ENCODE measurements at regions not wholly inside any gene's neighbourhood (a gene's known extent, or its start where the extent isn't known, plus 50 kb on each side); places are given as distances from the start of the nearest gene placed in this dataset.

DNA sequence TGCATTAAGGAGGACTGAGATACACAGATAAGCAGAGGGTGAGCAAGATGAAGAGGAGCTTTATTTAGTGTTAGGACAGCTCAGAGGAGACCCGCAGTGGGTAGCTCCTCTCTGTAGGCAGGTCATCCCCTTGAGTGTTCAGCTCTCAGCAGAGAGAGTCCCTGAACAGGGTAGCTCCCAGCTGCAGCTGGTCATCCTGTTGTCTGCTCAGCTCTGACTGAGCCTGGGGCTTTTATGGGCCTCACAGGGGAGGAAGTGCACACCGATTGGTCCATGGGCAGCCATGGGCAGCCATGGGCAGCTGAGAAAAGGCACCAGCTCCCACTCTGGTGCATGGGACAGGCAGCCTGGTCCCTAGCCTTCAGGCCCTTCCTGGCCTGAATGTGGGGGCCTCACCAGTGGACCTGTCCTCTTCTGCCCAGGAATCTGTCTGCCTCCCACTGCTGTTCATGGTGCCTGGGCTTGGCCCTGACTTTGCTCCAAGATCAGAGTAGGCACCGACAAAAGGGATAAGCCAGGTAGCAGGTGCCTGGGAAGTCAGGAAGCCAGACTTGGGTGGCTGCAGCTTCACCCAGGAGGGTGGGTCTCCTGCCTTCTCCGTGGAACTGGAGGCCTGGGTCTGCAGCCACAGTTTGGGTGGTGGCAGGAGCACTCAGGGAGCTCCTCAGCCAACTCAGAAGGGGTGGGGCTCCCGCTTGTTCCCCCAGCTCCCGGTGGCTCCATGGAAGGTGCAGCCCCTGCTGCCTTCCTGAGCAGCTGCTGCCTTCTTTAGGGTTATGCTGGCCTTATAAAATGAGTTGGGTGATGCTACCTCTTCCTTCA lies 54.7 kb downstream of the MYEOV start:
- DNase-seq (ENCODE audit: low read depth in 3 of 3): no peak

DNA sequence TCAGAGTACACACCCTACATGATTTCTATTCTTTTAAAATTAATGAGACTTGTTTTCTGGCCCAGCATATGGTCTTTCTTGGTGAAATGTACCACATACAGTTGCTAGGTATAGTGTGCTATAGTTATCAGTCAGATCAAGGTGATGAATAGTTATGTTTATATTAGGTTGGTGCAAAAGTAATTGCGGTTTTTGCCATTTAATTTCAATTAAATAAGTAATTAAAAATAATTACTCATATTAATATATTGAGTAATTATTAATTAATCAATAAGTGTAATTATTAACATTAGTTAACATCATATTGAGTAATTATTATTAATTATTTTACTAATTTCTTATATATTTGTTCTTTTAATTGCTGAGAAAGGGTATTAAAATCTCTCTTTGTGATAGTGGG lies 56.1 kb downstream of the MYEOV start:
- no peak for DNase-seq (ENCODE audit: low read depth in 3 of 3)

GRCh38 chr11:69350596-69350995 lies 56.6 kb downstream of the MYEOV start:
- no peak for DNase-seq (ENCODE audit: low read depth in 3 of 3)

DNA sequence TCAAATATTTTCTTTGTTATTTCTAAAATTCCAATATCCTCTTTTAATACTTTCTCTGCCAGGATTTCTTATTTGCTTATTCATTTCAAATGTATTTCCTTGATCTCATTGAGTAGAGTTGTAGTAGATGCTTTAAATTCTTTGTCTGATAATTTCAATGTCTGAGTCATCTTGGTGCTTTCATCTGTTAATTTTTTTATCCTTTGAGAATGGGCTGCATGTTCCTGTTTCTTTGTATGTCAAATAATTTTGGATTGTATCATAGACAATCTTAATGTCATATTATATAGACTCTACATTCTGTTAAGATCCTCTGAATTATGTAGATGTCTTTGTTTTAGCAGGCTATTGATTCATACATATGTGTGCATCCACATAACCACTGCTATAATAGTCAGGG lies 57.5 kb downstream of the MYEOV start:
- DNase-seq (ENCODE audit: low read depth in 3 of 3): no peak

- DNase-seq (ENCODE audit: low read depth in 3 of 3): no peak
Measured at GRCh38 chr11:69352166-69352565, 58.2 kb downstream of the MYEOV start.

DNA sequence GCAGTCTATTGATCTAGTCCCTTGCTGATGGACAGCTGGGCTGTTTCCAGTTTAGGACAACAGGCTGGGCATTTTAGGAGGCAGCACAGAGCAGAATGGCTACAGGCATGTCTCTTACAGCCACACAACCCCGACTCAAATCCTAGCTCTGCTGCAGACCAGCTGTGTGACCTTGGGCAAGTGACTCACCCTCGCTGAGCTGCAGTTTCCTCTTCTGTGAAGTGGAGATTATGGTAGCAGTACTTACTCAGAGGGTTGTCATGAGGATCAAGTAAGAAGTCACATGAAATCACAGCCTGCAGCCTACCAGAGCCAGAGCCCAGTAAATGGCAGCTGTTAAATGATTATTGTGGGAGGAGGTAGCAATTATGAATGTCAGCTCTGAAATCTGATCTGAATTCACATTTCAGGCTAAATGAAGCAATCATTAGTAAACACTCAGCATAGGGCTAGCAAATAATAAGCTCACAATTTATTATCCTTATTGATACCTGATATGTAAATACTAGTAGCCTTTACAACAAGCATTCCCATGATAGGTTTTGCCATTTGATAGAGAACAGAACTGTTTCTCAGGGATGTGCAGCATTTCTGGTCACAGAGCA lies 58.9 kb downstream of the MYEOV start:
- DNase-seq (ENCODE audit: low read depth in 3 of 3): peak; percentile 23 to 50 (median 30)

DNA sequence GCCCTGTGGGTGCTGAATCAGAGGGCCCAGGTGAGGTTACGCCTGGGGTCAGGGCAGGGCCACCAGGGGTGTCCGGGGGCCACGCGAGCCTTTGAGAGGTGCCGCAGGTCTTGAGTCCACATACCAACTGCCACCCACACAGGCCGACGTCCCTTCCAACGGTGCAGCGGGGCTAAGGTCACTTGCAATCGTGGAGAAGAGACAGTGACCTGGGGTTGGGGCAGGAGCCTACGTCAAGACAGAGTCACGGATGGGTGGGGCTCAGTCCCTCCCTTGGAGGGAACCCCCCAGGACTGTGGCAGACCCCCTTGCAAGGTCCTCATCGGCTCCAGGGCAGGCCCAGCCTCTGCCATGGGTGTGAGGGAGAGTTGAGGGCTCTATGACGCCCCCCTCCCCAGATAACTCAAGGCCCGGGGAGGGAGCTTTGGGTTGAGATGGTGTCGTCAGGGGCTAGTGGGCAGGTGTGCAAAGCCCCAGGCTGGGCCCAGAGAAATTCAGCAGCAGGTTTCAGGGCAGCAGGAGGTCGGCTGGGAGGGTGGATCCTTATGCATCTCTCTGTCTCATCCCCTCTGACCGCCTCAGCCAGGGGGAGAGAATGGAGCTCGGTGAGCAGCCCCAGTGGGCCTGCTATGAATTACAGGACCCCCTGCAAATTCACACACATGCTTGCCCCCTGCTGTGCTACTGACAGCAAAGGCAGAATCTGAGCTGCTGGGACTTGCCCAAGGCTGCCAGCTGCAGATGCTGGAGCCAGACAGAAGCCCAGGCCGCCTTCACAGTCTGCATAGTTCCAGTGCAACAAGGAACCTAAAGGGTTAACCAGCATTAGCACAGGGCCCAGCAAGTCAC lies 60.0 kb downstream of the MYEOV start:
- no peak for DNase-seq (ENCODE audit: low read depth in 3 of 3)

- DNase-seq (ENCODE audit: low read depth in 3 of 3): no peak
Measured at GRCh38 chr11:69354545-69354897, 60.6 kb downstream of the MYEOV start.

GRCh38 chr11:69355346-69355940 lies 61.5 kb downstream of the MYEOV start:
- DNase-seq (ENCODE audit: low read depth in 3 of 3): no peak

GRCh38 chr11:69355959-69356702 lies 62.2 kb downstream of the MYEOV start:
- no peak for DNase-seq (ENCODE audit: low read depth in 3 of 3)

DNA sequence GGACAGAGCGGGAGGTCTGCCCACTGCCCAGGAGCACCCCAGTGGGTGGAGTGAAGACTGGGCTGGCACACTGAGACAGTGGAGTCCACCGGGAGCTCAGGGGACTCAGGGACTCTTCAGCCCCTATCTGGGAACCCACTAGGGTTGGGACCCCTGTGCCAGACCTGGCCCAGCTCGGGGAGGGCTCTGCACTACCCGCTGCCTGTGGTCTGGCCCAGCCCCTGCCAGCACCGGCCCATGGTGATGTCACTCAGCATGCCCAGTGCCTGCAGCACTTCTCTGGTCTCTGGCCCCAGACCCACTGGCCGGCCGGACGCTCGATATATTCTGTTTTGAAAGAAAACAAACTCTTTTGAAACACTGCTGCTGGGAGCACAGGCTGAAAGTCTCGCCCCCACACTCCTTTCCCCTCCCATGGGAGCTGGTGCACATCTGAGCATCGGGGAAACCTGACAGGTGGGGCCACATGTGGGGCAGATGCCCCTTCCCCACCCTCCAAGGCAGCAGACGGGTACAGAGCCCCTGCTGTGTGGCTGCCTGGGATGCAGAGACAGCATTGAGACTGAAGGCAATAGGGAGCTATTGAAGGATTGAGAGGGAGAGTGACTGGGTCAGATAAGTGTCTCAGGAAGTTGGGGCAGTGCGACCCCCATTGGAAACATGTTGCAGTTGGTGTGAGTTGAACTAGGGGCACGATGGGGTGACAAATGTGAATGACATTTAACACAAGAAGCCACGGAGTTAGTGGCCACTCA lies 62.9 kb downstream of the MYEOV start:
- no peak for DNase-seq (ENCODE audit: low read depth in 3 of 3)

GRCh38 chr11:69357458-69358397 lies 63.8 kb downstream of the MYEOV start:
- DNase-seq (ENCODE audit: low read depth in 3 of 3): no peak

- no peak for DNase-seq (ENCODE audit: low read depth in 3 of 3)
Measured at GRCh38 chr11:69358398-69359020, 64.6 kb downstream of the MYEOV start.

DNA sequence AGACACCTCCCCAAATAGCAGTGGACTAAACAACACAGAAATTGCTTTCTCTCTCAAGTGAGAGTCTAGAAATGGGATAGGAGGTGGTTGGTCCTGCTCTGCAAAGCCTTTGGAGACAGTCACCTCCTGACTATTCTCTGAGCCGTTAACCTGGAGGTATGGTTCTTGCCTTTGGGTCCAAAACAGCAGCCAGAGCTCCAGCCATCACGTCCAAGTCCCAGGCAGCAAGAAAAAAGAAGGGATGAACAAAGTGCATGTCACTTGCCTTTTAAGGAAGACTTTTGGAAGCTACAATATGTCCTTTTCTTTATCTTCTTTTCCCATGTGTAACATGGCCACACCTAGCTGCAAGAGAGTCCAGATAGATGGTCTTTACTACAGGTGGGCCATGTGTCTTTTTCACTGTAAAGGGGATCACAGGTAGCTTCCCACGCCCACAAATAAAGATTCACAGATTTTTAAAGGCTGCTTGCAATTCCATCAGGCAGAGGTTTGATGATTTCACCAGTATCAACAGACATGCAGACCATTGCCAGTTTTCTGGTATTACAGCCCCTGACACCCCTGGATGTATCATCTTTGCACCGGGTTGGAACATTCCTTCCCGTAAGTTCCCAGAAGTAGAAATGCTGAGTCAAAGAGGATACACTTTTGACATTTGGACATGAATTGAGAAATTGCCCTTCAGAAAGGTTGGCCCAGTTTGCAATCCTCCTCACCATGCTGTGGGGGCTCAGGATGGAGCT lies 66.0 kb downstream of the MYEOV start:
- DNase-seq (ENCODE audit: low read depth in 3 of 3): no peak

DNA sequence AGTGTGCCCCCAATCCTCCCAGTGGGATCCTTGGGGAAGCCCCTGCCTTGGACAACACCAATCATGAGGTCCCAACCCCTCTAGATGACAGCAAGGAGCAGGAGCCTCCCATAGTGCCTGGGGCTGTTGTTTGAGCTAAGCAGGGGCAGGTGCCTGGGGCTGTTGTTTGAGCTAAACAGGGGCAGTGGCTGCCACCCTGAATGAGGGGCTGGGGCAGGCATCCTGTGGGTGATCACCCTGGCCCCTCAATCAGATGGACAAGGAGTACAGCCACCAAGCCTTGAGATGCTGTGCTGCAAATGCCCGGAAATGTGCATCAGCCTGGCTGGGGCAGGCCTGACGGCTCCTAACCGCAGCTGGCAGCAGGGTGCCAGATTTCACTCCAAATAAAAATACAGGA lies 66.7 kb downstream of the MYEOV start:
- no peak for DNase-seq (ENCODE audit: low read depth in 3 of 3)

DNA sequence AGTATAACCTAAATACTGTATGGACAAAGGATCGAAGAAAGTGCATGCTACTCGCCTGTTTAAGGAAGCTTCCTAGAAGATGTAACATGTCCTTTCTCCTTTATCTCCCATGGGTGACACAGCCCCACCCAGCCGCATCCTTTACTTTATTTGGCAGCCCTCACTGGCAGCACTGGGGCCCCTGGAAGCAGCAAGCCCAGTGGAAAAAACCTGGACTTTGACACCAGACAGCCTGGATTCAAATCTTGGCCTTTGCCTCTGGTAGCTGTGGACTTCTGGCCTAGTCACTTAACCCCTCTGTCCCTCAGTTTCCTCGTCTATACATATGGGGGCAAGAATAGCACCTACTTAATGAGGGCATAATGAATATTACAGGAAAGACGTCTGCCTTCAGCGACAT lies 67.1 kb downstream of the MYEOV start:
- DNase-seq (ENCODE audit: low read depth in 3 of 3): no peak

DNA sequence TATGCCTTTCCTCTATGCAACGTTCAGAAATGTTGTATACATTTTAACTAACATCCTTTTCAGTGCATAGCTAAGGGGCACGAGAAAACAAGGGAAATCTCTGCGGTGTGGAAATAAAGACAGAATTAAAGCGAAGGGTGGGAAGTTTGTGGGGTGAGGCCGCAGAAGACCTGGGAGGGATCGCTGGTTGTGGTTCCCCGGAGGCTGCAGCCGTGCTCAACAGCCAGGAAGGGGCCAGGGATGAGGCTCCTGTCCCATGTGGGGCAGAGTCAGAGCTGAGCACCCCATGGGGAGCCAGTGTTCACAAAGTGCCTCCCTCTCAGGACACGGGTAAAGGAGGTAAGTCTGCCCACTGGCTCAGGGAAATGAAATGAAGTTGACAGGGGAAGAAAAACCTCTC lies 67.5 kb downstream of the MYEOV start:
- no peak for DNase-seq (ENCODE audit: low read depth in 3 of 3)

GRCh38 chr11:69362315-69362714 lies 68.4 kb downstream of the MYEOV start:
- no peak for DNase-seq (ENCODE audit: low read depth in 3 of 3)

GRCh38 chr11:69364921-69365320 lies 71.0 kb downstream of the MYEOV start:
- no peak for DNase-seq (ENCODE audit: low read depth in 3 of 3)
